Stimulated activated naive CD8-positive, alpha-beta T cell treated with anti-CD3 and anti-CD28 coated beads, Interleukin-15, amount 100 ng/mL, for 72 hours (primary cell): ENCODE measurements at regions not wholly inside any gene's neighbourhood (a gene's known extent, or its start where the extent isn't known, plus 50 kb on each side); places are given as distances from the start of the nearest gene placed in this dataset.
"Not testable (repeated sequence)": the region's sequence is repeated elsewhere in the genome, so short reads cannot be mapped to it uniquely, and the experiment has no call there.

Experiments
- ATAC-seq: fragments of 150-1000 bp; cut with Tn5 transposase; 2 replicates; pipeline ENCODE4 v1.10.0; 2021; ENCODE audit warnings: mild to moderate bottlenecking, moderate library complexity
- DNase-seq, 2 donors: peaks; one replicate each; pipeline ENCODE4 v3.0.0; 2021 to 2022
- H3K27ac Mint-ChIP-seq, 2 donors: one replicate each; pipeline ENCODE4 v1.8.0; 2022; ENCODE audit warnings: mild to moderate bottlenecking in 2 of 2, mixed read lengths in 2 of 2, moderate library complexity in 2 of 2
- H3K27me3 Mint-ChIP-seq: one replicate; pipeline ENCODE4 v1.8.0; 2022; ENCODE audit warnings: mixed read lengths
- H3K4me1 Mint-ChIP-seq: one replicate; pipeline ENCODE4 v1.8.0; 2022; ENCODE audit warnings: mild to moderate bottlenecking, mixed read lengths
- H3K4me3 Mint-ChIP-seq, 2 donors: one replicate each; pipeline ENCODE4 v1.8.0; 2022; ENCODE audit warnings: mild to moderate bottlenecking in 2 of 2, mixed read lengths in 2 of 2, moderate library complexity in 1 of 2
- H3K9me3 Mint-ChIP-seq, 2 donors: one replicate each; pipeline ENCODE4 v1.8.0; 2022; ENCODE audit warnings: mixed read lengths in 2 of 2

GRCh38 chr4:179353786-179354185 lies 1911.5 kb upstream of the AGA start:
- no peak overlapping the region for H3K4me3 Mint-ChIP-seq
- no peak for DNase-seq
- no peak for ATAC-seq
- no peak overlapping the region for H3K27ac Mint-ChIP-seq
- H3K27me3 Mint-ChIP-seq: no peaks in the 10 kb centered on the region
- H3K4me1 Mint-ChIP-seq: no peaks in the 10 kb centered on the region
- peaks cover 6 to 11% of the 10 kb centered on the region in 2 donors for H3K9me3 Mint-ChIP-seq

GRCh38 chr4:179361978-179362486 lies 1919.8 kb upstream of the AGA start:
- no peak overlapping the region for H3K4me3 Mint-ChIP-seq
- H3K4me1 Mint-ChIP-seq: no peaks in the 10 kb centered on the region
- ATAC-seq (no peak), DNase-seq (no peak)
- no peaks in the 10 kb centered on the region for H3K27me3 Mint-ChIP-seq
- H3K27ac Mint-ChIP-seq: no peak overlapping the region
- H3K9me3 Mint-ChIP-seq: peaks cover 10 to 16% of the 10 kb centered on the region in 2 donors

GRCh38 chr4:179365932-179366331 lies 1923.7 kb upstream of the AGA start:
- not testable (repeated sequence) for H3K4me1 Mint-ChIP-seq, H3K4me3 Mint-ChIP-seq, ATAC-seq, DNase-seq, H3K9me3 Mint-ChIP-seq, H3K27me3 Mint-ChIP-seq, H3K27ac Mint-ChIP-seq

GRCh38 chr4:179372242-179372641 lies 1930.0 kb upstream of the AGA start:
- Mint-ChIP-seq H3K4me1 (no peaks in the 10 kb centered on the region), H3K27ac (no peak overlapping the region), H3K4me3 (no peak overlapping the region), H3K9me3 (peaks cover 0 to 14% of the 10 kb centered on the region in 2 donors), H3K27me3 (no peaks in the 10 kb centered on the region)
- ATAC-seq: no peak
- no peak for DNase-seq

GRCh38 chr4:179372746-179373145 lies 1930.5 kb upstream of the AGA start:
- ATAC-seq: no peak
- DNase-seq: no peak
- H3K27me3 Mint-ChIP-seq: no peaks in the 10 kb centered on the region
- H3K4me1 Mint-ChIP-seq: no peaks in the 10 kb centered on the region
- peaks cover 0 to 14% of the 10 kb centered on the region in 2 donors for H3K9me3 Mint-ChIP-seq
- H3K27ac Mint-ChIP-seq: no peak overlapping the region
- no peak overlapping the region for H3K4me3 Mint-ChIP-seq

GRCh38 chr4:179378847-179379246 lies 1936.6 kb upstream of the AGA start:
- H3K27ac Mint-ChIP-seq, H3K4me1 Mint-ChIP-seq, ATAC-seq, H3K27me3 Mint-ChIP-seq, H3K4me3 Mint-ChIP-seq, DNase-seq: not testable (repeated sequence)
- peaks cover 5 to 29% of the 10 kb centered on the region in 2 donors for H3K9me3 Mint-ChIP-seq

GRCh38 chr4:179392787-179393186 lies 1950.5 kb upstream of the AGA start:
- no peaks in the 10 kb centered on the region for H3K4me1 Mint-ChIP-seq
- DNase-seq (no peak), ATAC-seq (no peak)
- H3K9me3 Mint-ChIP-seq: peaks cover 0 to 22% of the 10 kb centered on the region in 2 donors
- no peak overlapping the region for H3K4me3 Mint-ChIP-seq
- H3K27me3 Mint-ChIP-seq: no peaks in the 10 kb centered on the region
- H3K27ac Mint-ChIP-seq: no peak overlapping the region

GRCh38 chr4:179398414-179398813 lies 1956.2 kb upstream of the AGA start:
- no peaks in the 10 kb centered on the region for H3K27me3 Mint-ChIP-seq
- DNase-seq: no peak
- no peak overlapping the region for H3K27ac Mint-ChIP-seq
- H3K4me3 Mint-ChIP-seq: no peak overlapping the region
- no peaks in the 10 kb centered on the region for H3K4me1 Mint-ChIP-seq
- ATAC-seq: no peak
- H3K9me3 Mint-ChIP-seq: peaks cover 0 to 17% of the 10 kb centered on the region in 2 donors

- Mint-ChIP-seq H3K9me3 (peaks cover 4 to 20% of the 10 kb centered on the region in 2 donors), H3K4me1 (no peaks in the 10 kb centered on the region), H3K27me3 (no peaks in the 10 kb centered on the region), H3K27ac (no peak overlapping the region), H3K4me3 (no peak overlapping the region)
- ATAC-seq (no peak), DNase-seq (no peak)
Observed at GRCh38 chr4:179399054-179399782, 1957.0 kb upstream of the AGA start.

GRCh38 chr4:179415037-179415846 lies 1973.0 kb upstream of the AGA start:
- H3K27ac Mint-ChIP-seq: no peak overlapping the region
- no peak for DNase-seq
- no peak overlapping the region for H3K4me3 Mint-ChIP-seq
- no peaks in the 10 kb centered on the region for H3K27me3 Mint-ChIP-seq
- peaks cover 0 to 10% of the 10 kb centered on the region in 2 donors for H3K9me3 Mint-ChIP-seq
- no peaks in the 10 kb centered on the region for H3K4me1 Mint-ChIP-seq
- ATAC-seq: no peak

- no peaks in the 10 kb centered on the region for H3K4me1 Mint-ChIP-seq
- no peaks in the 10 kb centered on the region for H3K27me3 Mint-ChIP-seq
- peaks cover 0 to 10% of the 10 kb centered on the region in 2 donors for H3K9me3 Mint-ChIP-seq
- DNase-seq (no peak), ATAC-seq (no peak)
- no peak overlapping the region for H3K27ac Mint-ChIP-seq
- no peak overlapping the region for H3K4me3 Mint-ChIP-seq
Observed at GRCh38 chr4:179415847-179416223, 1973.6 kb upstream of the AGA start.

GRCh38 chr4:179417357-179417756 lies 1975.1 kb upstream of the AGA start:
- DNase-seq (no peak), ATAC-seq (no peak)
- Mint-ChIP-seq H3K9me3 (peaks cover 0 to 10% of the 10 kb centered on the region in 2 donors), H3K4me1 (no peaks in the 10 kb centered on the region), H3K4me3 (no peak overlapping the region), H3K27ac (no peak overlapping the region), H3K27me3 (no peaks in the 10 kb centered on the region)

GRCh38 chr4:179437962-179438361 lies 1995.7 kb upstream of the AGA start:
- peaks cover 0 to 11% of the 10 kb centered on the region in 2 donors for H3K9me3 Mint-ChIP-seq
- no peak for ATAC-seq
- no peak overlapping the region for H3K27ac Mint-ChIP-seq
- H3K27me3 Mint-ChIP-seq: no peaks in the 10 kb centered on the region
- H3K4me3 Mint-ChIP-seq: no peak overlapping the region
- DNase-seq: no peak
- H3K4me1 Mint-ChIP-seq: no peaks in the 10 kb centered on the region

- H3K4me3 Mint-ChIP-seq: no peak overlapping the region
- H3K4me1 Mint-ChIP-seq: no peaks in the 10 kb centered on the region
- ATAC-seq (no peak), DNase-seq (no peak)
- no peaks in the 10 kb centered on the region for H3K27me3 Mint-ChIP-seq
- H3K9me3 Mint-ChIP-seq: peaks cover 4 to 11% of the 10 kb centered on the region in 2 donors
- no peak overlapping the region for H3K27ac Mint-ChIP-seq
Observed at GRCh38 chr4:179441596-179441995, 1999.4 kb upstream of the AGA start.

GRCh38 chr4:179447308-179447707 lies 2005.1 kb upstream of the AGA start:
- H3K27ac Mint-ChIP-seq: no peak overlapping the region

GRCh38 chr4:179465131-179465797 lies 2023.0 kb upstream of the AGA start:
- H3K9me3 Mint-ChIP-seq: peaks cover 4 to 6% of the 10 kb centered on the region in 2 donors
- H3K27me3 Mint-ChIP-seq: no peaks in the 10 kb centered on the region
- H3K4me3 Mint-ChIP-seq: no peak overlapping the region
- H3K27ac Mint-ChIP-seq: no peak overlapping the region
- H3K4me1 Mint-ChIP-seq: no peaks in the 10 kb centered on the region
- DNase-seq (no peak), ATAC-seq (no peak)

More at GRCh38 chr4:179447308-179447707, 2005.1 kb upstream of the AGA start:
- DNase-seq: no peak
- Mint-ChIP-seq H3K4me3 (no peak overlapping the region), H3K4me1 (no peaks in the 10 kb centered on the region), H3K9me3 (peaks cover 2 to 13% of the 10 kb centered on the region in 2 donors), H3K27me3 (no peaks in the 10 kb centered on the region)
- no peak for ATAC-seq
